GM21529 (cell line): ENCODE measurements at regions not wholly inside any gene's neighbourhood (a gene's known extent, or its start where the extent isn't known, plus 50 kb on each side); places are given as distances from the start of the nearest gene placed in this dataset.
"Not testable (repeated sequence)": the region's sequence is repeated elsewhere in the genome, so short reads cannot be mapped to it uniquely, and the experiment has no call there.

Experiments used
- ATAC-seq: cut with Tn5 transposase; IDR thresholded peaks from one replicate; pipeline ENCODE4 v1.9.1; 2021; ENCODE audit not compliant: unreplicated experiment

GRCh38 chr2:91422102-91422501, 2730.6 kb downstream of the RPIA start:
- not testable (repeated sequence) for ATAC-seq

GRCh38 chr2:91427148-91427547, 2735.7 kb downstream of the RPIA start:
- not testable (repeated sequence) for ATAC-seq

GRCh38 chr2:91441932-91442245, 2750.4 kb downstream of the RPIA start:
- not testable (repeated sequence) for ATAC-seq

DNA sequence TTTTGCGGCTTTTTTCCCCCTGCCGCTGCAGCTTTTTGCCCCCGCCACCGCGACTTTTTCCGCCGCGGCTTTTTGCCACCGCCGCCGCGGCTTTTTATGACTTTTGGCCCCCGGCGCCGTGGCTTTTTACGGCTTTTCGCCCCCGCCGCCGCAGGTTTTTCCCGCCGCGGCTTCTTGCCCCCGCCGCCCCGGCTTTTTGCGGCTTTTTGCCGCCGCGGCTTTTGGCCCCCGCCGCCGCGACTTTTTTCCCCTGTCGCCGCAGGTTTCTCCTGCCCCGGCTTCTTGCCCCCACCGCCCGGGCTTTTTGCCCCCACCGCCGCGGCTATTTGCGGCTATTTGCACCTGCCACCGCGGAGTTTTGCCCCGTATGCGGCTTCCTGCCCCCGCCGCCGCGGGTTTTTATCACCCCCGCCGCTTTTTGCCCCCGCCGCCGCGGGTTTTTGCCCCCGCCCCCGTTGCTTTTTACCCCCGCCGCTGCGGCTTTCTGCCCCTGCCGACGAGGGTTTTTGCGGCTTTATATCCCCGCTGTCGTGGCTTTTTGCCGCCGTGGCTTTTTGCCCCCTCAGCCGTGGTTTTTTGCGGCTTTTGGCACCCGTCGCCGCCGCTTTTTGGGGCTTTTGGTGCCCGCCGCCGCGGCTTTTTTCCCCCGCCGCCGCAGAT, 2750.9 kb downstream of the RPIA start:
- ATAC-seq, result no peak

GRCh38 chr2:91442906-91443729, 2751.6 kb downstream of the RPIA start:
- ATAC-seq, result not testable (repeated sequence)

DNA sequence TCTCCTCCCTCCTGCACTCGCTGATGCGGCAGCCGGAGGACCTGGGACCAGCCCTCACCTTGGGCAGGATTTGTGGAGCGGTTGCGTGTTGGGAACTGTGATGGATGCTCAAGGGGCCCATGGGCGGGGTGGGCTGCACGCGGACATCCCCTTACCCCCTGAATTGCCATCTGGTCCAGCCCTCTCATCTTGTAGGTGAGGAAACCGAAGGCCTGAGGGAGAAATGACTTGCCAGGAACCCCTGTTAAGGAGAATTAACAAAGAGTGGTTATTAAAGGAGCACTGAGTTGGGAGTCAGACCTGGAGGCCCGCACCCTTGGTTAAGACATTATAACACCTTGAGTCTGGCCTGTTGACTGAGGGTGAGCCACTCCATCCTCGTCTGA, 2752.2 kb downstream of the RPIA start:
- ATAC-seq, result not testable (repeated sequence)

DNA sequence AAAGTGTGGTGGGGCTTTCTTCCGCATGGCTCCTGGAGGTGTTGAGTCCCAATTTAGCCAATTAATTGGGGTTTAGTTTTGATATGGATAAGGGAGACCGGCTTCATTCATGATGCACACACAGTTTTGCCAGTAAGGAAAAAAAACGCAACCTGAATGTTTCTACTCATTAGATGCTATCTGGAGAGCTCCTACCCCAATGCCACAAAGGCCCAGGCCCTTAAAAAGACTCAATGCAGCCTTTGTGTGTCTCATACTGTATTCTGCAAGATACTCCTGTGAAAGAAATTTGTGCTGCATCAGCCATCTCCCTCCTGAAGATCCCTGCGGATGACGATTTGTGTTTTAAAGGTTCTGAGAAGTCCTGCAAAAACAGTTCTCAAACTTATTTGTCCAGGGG, 2754.2 kb downstream of the RPIA start:
- not testable (repeated sequence) for ATAC-seq

DNA sequence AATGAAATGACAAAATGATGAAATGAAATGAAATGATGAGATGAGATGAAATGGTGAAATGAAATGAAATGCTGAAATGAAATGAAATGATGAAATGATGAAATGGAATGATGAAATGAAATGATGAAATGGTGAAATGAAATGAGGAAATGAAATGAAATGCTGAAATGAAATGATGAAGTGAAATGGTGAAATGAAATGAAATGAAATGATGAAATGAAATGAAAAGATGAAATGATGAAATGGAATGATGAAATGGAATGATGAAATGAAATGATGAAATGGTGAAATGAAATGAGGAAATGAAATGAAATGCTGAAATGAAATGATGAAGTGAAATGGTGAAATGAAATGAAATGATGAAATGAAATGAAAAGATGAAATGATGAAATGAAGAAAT, 2755.0 kb downstream of the RPIA start:
- ATAC-seq, result not testable (repeated sequence)

- not testable (repeated sequence) for ATAC-seq
These were observed 2755.4 kb downstream of the RPIA start for GRCh38 chr2:91446915-91447314.

DNA sequence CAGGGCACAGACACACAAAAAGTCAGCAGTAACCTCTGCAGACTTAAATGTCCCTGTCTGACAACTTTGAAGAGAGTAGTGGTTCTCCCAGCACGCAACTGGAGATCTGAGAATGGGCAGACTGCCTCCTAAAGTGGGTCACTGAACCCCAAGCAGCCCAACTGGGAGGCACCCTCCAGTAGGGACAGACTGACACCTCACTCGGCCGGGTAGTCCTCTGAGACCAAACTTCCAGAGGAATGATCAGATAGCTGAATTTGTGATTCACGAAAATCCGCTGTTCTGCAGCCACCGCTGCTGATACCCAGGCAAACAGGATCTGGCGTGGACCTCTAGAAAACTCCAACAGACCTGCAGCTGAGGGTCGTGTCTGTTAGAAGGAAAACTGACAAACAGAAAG, 2756.0 kb downstream of the RPIA start:
- not testable (repeated sequence) for ATAC-seq

- not testable (repeated sequence) for ATAC-seq
These were observed 2770.8 kb downstream of the RPIA start for GRCh38 chr2:91462292-91462691.

- ATAC-seq, result not testable (repeated sequence)
These were observed 2771.5 kb downstream of the RPIA start for GRCh38 chr2:91463007-91463406.

DNA sequence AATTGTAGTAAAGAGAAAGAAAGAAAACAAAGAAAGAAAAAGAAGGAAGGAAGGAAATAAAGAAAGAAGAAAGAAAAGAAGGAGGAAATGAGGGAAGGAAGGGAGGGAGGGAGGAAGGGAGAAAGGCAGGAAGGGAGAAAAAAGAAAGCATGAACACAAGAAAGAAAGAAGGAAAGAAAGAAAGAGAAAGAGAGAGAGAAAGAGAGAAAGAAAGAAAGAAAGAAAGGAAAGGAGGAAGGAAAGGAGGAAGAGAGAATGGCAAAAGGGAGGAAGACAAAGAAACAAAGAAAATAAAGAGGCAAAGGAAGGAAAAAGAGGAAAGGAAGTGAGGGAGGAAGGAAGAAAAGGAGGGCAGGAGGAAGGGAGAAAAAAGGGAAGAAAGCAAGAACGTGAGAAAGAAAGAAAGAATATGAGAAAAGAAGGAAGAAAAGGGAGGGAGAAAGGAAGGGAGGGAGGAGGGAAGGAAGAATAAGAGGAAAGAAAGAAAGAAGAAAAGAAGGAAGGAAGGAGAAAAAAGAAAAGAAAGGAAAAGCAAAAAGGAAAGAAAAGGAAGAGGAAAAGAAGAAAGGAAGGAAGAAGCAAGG, 2775.4 kb downstream of the RPIA start:
- ATAC-seq, result not testable (repeated sequence)

DNA sequence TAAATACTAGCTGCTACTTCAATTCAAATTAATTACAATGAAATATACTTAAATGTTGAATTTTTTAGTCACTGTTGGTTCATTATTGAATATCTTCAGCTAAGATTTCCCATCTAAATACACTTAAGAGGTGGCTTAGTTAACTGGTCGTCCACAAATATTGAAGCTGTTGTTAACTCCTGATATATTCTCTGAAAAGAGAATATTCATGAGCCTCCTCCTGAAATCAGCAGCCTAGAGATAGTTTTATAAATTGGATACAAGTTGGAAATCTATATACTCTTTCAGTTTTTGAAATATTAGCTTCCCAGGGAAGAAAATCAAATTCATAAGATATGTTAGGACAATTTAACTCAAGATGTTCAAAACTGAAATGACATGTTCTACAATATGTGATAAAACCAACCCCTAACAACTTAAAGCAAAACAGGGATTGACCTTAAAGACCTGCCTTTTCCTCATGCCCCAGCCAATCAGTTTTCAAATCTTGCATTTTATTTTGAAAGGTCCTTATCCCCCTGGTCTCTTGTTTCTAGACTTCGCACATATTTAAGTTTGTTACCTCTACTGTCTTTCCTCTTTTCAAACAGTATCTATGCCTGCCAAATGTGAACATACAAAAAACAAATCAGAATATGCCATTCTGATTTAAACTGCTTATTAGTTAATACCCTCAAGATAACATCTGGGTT, 2784.9 kb downstream of the RPIA start:
- ATAC-seq, result not testable (repeated sequence)

DNA sequence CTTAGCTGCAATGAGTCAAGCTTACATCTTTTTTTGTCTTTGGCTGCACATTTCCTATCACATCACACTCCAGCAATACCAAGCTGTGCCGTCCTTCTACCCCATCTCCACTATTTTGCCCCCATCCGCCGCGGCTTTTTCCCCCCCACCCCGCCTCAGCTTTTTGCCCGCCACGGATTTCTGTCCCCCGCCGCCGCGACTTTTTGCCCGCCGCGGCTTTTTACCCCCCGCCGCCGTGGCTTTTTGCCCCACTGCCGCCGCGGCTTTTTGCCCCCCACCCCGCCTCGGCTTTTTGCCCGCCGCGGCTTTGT, 2785.4 kb downstream of the RPIA start:
- not testable (repeated sequence) for ATAC-seq

DNA sequence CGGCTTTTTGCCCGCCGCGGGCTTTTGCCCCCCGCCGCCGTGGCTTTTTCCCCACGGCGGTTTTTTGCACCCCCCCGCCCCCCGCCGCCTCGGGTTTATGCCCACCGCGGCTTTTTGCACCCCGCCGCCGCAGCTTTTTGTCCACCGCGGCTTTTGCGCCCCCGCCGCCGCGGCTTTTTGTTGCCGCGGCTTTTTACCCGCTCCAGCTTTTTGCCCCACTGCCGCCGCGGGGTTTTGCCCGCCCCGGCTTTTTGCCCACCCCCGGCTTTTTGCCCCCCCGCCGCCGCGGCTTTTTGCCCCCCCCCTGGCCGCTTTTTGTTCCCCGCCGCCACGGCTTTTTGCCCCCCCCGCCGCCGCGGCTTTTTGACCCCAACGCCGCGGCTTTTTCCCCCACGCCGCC, 2785.8 kb downstream of the RPIA start:
- ATAC-seq, result not testable (repeated sequence)

DNA sequence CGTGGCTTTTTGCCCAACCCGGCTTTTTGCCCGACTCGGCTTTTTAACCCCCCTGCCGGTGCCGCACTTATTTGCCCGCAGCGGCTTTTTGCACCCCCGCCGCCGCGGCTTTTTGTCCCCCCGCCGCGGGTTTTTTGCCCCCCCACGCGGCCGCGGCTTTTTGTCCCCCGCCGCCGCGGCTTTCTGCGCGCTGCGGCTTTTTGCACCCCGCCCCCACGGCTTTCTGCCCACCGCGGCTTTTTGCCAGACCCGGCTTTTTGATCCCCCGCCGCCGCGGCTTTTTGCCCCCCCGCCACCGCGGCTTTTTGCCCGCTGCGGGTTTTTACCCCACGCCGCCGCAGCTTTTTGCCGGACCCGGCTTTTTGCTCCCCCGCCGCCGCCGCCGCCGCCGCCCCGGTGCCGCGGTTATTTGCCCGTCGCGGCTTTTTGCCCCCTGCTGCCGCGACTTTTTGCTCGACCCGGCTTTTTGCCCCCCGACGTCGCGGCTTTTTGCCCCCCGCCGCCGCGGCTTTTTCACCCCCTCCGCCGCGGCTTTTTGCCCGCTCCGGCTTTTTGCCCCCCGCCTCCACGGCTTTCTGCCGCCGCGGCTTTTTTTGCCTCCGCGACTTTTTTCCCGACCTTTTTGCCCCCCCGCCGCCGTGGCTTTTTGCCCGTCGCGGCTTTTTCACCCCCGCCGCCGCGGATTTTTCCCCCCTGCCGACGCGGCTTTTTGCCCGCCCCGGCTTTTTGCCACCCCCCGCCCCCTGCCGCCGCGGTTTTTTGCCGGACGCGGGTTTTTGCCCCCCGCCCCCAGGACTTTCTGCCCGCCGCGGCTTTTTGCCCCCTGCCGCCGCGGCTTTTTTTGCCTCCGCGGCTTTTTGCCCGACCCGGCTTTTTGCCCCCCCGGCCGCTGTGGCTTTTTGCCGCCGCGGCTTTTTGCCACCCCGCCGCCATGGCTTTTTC, 2786.5 kb downstream of the RPIA start:
- no peak for ATAC-seq

DNA sequence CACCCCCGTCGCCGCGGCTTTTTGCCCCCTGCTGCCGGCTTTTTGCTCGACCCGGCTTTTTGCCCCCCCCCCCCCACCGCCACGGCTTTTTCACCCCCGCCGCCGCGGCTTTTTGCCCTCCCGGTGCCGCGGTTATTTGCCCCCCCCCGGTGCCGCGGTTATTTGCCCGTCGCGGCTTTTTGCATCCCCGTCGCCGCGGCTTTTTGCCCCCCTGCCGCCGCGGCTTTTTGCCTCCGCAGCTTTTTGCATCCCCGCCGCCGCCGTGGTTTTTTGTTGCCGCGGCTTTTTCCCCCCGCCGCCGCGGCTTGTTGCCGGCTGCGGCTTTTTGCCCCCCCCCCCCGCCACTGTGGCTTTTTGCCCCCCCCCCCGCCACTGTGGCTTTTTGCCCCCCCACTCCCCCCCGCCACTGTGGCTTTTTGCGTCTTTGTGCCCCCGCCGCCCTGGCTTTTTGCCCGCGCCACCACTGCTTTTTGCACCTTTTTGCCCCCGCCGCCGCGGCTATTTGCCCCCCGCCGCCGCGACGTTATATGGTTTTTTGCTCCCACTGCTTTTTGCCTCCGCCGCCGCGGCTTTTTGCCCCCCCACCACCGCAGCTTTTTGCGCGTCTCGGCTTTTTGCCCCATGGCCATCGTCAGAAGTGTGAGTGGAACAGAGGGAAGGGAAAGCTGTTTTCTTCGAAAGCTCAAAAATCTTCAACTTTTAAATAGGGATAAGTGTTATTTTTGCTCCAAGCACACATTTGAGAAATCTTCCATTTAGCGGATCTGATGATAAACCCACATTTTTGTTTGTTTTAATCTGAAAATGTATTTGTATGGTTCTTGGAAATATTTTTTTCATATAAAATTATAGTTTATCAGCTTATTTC, 2787.6 kb downstream of the RPIA start:
- not testable (repeated sequence) for ATAC-seq

GRCh38 chr2:91485226-91485625, 2793.8 kb downstream of the RPIA start:
- ATAC-seq, result not testable (repeated sequence)
